Calu3 (cell line): ENCODE measurements at regions not wholly inside any gene's neighbourhood (a gene's known extent, or its start where the extent isn't known, plus 50 kb on each side); places are given as distances from the start of the nearest gene placed in this dataset.

Experiments
- BruUV-seq: library from RNA; stranded (reverse); fragments of 400-500 nt; replicated peaks from 2 replicates; lab custom pipeline; 2021; lab: Mats Ljungman, UMichigan
- CTCF ChIA-PET: fragments of 300-600 bp; sonication (Branson Sonifier 250); formaldehyde crosslinking; loops from one replicate; lab custom pipeline; 2022; ENCODE audit warnings: antibody characterized with exemption; lab: Charles Lee
- DNase-seq: peaks from one replicate; pipeline ENCODE4 v3.0.0; 2022
- H3K27ac Mint-ChIP-seq: one replicate; pipeline ENCODE4 v1.8.0; 2022; ENCODE audit warnings: mixed read lengths; ENCODE audit not compliant: unreplicated experiment
- H3K27me3 Mint-ChIP-seq: one replicate; pipeline ENCODE4 v1.8.0; 2022; ENCODE audit warnings: mixed read lengths; ENCODE audit not compliant: unreplicated experiment
- H3K36me3 Mint-ChIP-seq: one replicate; pipeline ENCODE4 v1.8.0; 2022; ENCODE audit warnings: mild to moderate bottlenecking, moderate library complexity, mixed read lengths; ENCODE audit not compliant: insufficient read depth, unreplicated experiment
- H3K4me1 Mint-ChIP-seq: one replicate; pipeline ENCODE4 v1.8.0; 2022; ENCODE audit warnings: mild to moderate bottlenecking, low read depth, mixed read lengths; ENCODE audit not compliant: unreplicated experiment
- H3K4me3 Mint-ChIP-seq: one replicate; pipeline ENCODE4 v1.8.0; 2022; ENCODE audit warnings: mild to moderate bottlenecking, low read depth, moderate library complexity, mixed read lengths; ENCODE audit not compliant: unreplicated experiment
- H3K9me3 Mint-ChIP-seq: one replicate; pipeline ENCODE4 v1.8.0; 2022; ENCODE audit warnings: low read depth, mixed read lengths; ENCODE audit not compliant: unreplicated experiment
- CTCF ChIP-seq: fragments of 200-600 bp; IDR thresholded peaks from one replicate; pipeline ENCODE4 v1.8.0; 2022; ENCODE audit warnings: antibody characterized with exemption; ENCODE audit not compliant: unreplicated experiment
- intact Hi-C: fragments of 100-400 bp; cut with micrococcal nuclease; formaldehyde crosslinking; loops from one replicate; pipeline ENCODE4 v1.10.0; 2022; ENCODE audit not compliant: unreplicated experiment

DNA sequence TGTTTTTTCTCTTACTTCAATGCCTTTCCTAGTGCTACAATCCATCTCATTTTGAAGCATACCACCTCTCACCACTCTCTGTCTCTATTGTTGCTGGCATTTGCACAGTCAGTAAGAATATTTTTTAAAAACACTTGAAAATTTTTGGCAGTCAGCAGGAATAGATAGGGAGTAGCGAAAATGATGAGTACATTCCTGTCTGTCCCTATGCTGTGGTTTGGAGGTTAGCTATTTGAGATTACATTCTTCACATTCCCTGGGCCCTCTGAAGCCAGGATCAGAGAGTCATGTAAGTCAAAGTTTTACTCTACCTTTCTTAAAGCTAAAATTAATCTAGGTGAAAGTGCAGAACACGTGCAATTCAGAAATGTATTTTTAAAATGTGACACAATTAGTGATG lies 53.0 kb upstream of the MAGI2 start:
- no peak overlapping the region for H3K27ac Mint-ChIP-seq
- no peak for DNase-seq
- CTCF ChIA-PET: no interaction called here

DNA sequence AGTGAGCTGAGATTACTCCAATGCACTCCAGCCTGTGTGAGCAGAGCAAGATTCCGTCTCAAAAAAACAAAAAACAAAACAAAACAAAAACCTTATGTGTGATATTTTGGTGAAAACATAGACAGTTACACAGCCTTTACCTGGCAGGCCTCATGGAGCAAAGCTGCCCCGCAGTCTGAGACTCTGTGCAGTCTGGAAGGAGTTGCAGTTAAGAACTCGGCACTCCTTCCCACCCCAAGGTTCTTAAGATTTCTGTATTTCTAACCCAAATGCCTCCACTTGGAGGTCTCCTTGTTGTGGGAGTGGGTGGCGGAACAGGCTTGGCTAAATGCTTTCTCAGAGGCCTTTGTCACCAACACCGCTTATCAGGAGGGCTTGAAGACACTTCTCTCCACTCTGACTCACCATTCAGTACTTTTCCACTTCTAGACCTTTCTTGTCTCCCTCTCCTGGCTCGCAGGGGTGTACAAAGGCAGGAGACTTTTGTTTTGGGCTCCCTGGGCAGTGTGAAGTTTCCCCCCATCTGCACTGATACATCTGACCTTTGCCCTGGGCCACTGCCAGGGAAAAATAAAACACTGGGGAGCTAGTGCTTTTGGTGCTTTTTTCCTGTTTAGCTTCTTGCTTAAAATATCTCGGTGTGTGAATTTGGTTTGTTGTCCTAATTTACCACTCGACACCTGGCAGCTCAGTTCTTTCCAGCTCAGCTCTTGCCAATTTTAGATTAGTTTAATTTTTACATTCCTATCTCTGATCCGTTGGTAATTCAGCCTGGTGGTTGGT lies 51.3 kb upstream of the MAGI2 start:
- CTCF ChIA-PET: no interaction called here
- H3K4me1 Mint-ChIP-seq: no peaks in the 10 kb centered on the region
- intact Hi-C loops: loop anchor here (5.0 to 10.0 kb wide), 2 partner anchors 210 to 238 kb away; no protein-coding TSS in a partner anchor
- no peak for TF ChIP-seq CTCF
- H3K36me3 Mint-ChIP-seq: no peaks in the 10 kb centered on the region
- no peak overlapping the region for H3K4me3 Mint-ChIP-seq
- H3K27ac Mint-ChIP-seq: no peak overlapping the region
- no peak for DNase-seq
- no peaks in the 10 kb centered on the region for H3K27me3 Mint-ChIP-seq
- BruUV-seq: no TSS peak
- no peaks in the 10 kb centered on the region for H3K9me3 Mint-ChIP-seq

More for the DNA sequence above, 53.0 kb upstream of the MAGI2 start:
- no peaks in the 10 kb centered on the region for H3K27me3 Mint-ChIP-seq
- peaks cover 2% of the 10 kb centered on the region for H3K9me3 Mint-ChIP-seq
- no TSS peak for BruUV-seq
- no peak overlapping the region for H3K4me3 Mint-ChIP-seq
- no peak for TF ChIP-seq CTCF
- H3K36me3 Mint-ChIP-seq: no peaks in the 10 kb centered on the region
- H3K4me1 Mint-ChIP-seq: no peaks in the 10 kb centered on the region
- intact Hi-C loops: loop anchor here (10.0 kb wide), 1 partner anchor 212 kb away; no protein-coding TSS in a partner anchor
